GM10266 (cell line): ENCODE measurements at regions not wholly inside any gene's neighbourhood (a gene's known extent, or its start where the extent isn't known, plus 50 kb on each side); places are given as distances from the start of the nearest gene placed in this dataset.

ENCODE experiments used
- DNase-seq: peaks from one replicate; pipeline ENCODE4 v3.0.0; 2012; ENCODE audit errors: extremely low spot score
- TF ChIP-seq, protein P1 (sequence below): IDR thresholded peaks from 2 replicates; pipeline ENCODE4 v1.5.1; 2012; ENCODE audit warnings: mild to moderate bottlenecking, low read depth; ENCODE audit not compliant: control insufficient read depth, insufficient read depth; ENCODE audit errors: missing control alignments

DNA sequence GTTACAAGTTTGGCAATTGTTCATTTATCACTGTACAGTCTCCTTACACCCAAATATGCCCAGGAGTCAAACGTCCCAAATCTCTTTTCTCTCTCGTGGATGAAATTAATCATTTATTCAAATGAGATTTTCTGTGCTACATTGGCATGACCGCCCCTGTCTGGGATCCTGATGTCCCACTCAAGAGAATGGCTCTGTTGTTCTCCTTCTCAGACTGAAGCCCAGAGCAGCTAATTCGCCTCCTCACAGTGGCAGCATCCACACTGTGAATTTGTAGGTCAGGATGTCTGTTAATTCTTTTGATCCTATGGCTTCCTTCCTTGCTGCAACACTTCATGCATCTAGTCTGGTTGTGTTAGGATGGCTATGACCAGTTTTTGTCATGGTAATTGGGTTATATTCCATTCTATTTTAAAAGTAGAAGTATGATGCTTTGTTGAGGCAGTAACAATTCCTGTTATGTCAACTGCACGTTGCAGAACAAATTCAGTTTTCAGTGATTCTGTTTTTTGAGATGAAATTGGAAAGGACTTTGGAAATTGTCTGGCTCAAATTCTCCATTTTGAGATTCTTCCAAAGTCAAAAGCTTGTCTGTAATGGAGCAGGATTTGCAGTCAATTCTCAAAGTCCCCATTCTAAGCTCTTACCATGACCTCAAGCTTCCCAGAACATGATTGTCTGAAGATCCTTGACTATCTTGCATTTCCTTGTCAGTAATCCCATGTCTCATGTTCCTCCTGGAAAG is 141.5 kb upstream of the GAS1 start:
- no peak for DNase-seq
- TF ChIP-seq, protein P1, sequence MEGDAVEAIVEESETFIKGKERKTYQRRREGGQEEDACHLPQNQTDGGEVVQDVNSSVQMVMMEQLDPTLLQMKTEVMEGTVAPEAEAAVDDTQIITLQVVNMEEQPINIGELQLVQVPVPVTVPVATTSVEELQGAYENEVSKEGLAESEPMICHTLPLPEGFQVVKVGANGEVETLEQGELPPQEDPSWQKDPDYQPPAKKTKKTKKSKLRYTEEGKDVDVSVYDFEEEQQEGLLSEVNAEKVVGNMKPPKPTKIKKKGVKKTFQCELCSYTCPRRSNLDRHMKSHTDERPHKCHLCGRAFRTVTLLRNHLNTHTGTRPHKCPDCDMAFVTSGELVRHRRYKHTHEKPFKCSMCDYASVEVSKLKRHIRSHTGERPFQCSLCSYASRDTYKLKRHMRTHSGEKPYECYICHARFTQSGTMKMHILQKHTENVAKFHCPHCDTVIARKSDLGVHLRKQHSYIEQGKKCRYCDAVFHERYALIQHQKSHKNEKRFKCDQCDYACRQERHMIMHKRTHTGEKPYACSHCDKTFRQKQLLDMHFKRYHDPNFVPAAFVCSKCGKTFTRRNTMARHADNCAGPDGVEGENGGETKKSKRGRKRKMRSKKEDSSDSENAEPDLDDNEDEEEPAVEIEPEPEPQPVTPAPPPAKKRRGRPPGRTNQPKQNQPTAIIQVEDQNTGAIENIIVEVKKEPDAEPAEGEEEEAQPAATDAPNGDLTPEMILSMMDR, result no peak

DNA sequence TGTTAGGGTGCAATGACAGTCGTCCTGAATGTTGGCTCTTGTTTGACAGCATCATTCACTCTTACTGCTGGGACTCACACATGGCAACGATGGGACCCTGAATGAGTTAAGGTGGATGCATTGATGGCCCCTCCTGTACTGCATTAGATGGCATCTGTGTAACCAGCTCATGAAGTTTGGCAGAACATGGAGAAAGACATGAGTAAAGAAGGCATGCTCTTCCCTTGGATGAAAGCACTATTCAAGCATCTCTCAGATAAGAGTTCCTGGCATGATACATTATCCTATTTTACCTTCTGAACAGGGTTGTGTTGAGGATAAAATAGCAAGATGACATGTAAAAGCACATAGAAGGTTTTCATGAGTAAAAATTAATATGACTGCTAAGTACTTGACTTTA is 142.2 kb upstream of the GAS1 start:
- TF ChIP-seq, protein P1, result no peak
- no peak for DNase-seq

DNA sequence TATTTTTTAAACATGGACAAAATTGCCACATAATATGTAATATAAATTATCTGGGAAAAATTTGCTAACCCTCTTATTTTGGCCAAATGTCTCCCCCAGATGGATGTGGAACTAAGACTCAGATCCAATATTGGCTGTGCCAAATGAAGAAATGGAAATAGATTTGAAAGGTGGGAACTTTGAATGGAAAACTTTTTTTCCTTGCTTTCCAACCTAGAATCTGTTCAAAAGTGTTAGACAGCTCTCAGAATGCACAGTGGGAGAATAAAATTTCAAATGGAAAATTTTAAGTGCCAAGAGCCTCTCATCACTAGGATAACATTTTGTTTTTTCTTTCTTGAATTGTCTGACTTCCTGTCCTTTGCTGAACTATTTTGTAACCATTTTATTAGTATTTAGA is 142.6 kb upstream of the GAS1 start:
- TF ChIP-seq, protein P1, result no peak
- no peak for DNase-seq

DNA sequence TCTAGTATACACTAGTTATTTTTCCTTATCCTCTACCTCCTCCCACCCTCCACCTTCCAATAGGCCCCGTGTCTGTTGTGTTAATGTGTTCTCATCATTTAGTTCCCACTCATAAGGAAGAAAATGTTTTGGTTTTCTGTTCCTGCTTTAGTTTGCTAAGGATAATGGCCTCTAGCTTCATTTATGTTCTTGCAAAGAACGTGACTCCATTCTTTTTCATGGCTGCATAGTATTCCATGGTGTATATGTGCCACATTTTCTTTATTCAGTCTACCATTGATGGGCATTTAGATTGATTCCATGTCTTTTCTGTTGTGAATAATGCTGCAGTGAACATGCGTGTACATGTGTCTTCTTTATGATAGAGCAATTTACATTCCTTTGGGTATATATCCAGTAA is 146.5 kb upstream of the GAS1 start:
- DNase-seq, result no peak
- TF ChIP-seq, protein P1, result no peak

DNA sequence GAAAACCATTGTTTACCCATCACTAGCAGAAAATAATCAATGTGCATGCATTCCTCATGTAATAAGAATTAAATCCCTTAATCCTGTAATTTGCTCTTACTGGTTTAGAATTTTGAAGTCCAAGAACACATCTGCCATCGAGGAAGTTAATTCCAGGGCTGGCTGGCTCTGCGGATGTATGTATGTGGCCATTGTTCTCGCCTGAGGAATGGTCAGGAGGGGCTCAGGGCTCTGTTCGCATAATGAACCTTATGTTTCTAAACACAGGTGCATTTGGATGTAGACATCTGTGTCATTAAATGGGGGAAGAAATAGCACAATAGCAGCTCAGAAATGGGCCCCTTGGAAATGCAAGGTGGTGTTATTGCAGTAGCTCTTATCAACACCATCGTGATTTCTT is 148.6 kb upstream of the GAS1 start:
- TF ChIP-seq, protein P1, result no peak
- no peak for DNase-seq

DNA sequence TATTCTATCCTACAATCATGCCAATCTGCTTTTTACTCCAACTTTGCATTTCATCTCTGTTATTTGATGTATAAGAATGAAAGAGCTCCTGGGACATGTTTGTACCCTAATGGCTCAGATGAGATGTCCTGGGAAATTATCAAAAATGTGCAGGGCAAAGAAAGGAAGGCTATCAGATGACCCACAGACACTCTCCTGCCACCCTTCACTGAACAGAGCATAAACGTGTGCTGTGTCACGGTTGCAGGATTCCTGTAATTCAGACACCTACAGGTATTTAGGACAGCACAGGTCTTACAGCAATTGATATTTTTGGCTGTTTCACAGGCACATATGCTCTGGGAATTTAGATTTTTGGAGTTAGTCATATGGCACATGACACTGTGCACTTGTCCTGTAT is 149.2 kb upstream of the GAS1 start:
- TF ChIP-seq, protein P1, result no peak
- DNase-seq, result no peak

DNA sequence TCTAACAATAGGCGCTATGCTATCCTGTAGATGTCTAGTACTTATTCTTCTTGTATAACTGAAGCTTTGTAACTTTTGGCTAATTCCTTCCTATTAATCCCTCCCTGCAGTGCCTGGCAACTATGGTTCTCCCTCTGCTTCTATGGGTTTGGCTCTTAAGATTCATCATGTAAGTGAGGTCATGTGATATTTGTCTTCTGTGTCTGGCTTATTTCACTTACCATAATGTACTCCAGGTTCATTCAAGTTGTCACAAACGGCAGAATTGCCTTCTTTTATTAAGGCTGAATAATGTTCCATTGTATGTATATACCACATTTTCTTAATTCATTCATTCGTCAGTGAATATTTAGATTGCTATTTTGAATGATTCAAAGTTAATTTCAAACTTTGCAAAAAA is 149.9 kb upstream of the GAS1 start:
- TF ChIP-seq, protein P1, result no peak
- DNase-seq, result no peak
